ENCODE measurements at regions not wholly inside any gene's neighbourhood (a gene's known extent, or its start where the extent isn't known, plus 50 kb on each side); places are given as distances from the start of the nearest gene placed in this dataset.
"Not testable (repeated sequence)": the region's sequence is repeated elsewhere in the genome, so short reads cannot be mapped to it uniquely, and the experiment has no call there.

GRCh38 chr10:31679936-31680335 is 248.7 kb downstream of the ARHGAP12 start:
- no peak for DNase-seq

- DNase-seq: no peak
These were observed 249.8 kb downstream of the ARHGAP12 start for GRCh38 chr10:31678575-31679516.

GRCh38 chr10:31678139-31678536 is 250.5 kb downstream of the ARHGAP12 start:
- no peak for DNase-seq

- no peak for DNase-seq
These were observed 251.2 kb downstream of the ARHGAP12 start for GRCh38 chr10:31677195-31678138.

- no peak for DNase-seq
These were observed 252.9 kb downstream of the ARHGAP12 start for GRCh38 chr10:31675726-31676125.

- DNase-seq: no peak
These were observed 259.3 kb downstream of the ARHGAP12 start for GRCh38 chr10:31669357-31669756.

GRCh38 chr10:31668326-31668725 is 260.3 kb downstream of the ARHGAP12 start:
- no peak for DNase-seq

GRCh38 chr10:31665764-31666279 is 262.8 kb downstream of the ARHGAP12 start:
- DNase-seq: not testable (repeated sequence)

- no peak for DNase-seq
These were observed 263.8 kb downstream of the ARHGAP12 start for GRCh38 chr10:31664803-31665202.

- not testable (repeated sequence) for DNase-seq
These were observed 264.6 kb downstream of the ARHGAP12 start for GRCh38 chr10:31664071-31664470.

GRCh38 chr10:31660300-31660699 is 268.3 kb downstream of the ARHGAP12 start:
- no peak for DNase-seq

GRCh38 chr10:31659665-31660064 is 269.0 kb downstream of the ARHGAP12 start:
- no peak for DNase-seq

GRCh38 chr10:31657434-31657872 is 271.2 kb downstream of the ARHGAP12 start:
- no peak for DNase-seq

GRCh38 chr10:31656851-31657433 is 271.7 kb downstream of the ARHGAP12 start:
- DNase-seq: no peak

- DNase-seq: no peak
These were observed 276.6 kb downstream of the ARHGAP12 start for GRCh38 chr10:31652038-31652437.

GRCh38 chr10:31650010-31650409 is 278.6 kb downstream of the ARHGAP12 start:
- DNase-seq: no peak

GRCh38 chr10:31648966-31649365 is 279.7 kb downstream of the ARHGAP12 start:
- DNase-seq: no peak

GRCh38 chr10:31647861-31648260 is 280.8 kb downstream of the ARHGAP12 start:
- DNase-seq: no peak

GRCh38 chr10:31646519-31646918 is 282.1 kb downstream of the ARHGAP12 start:
- no peak for DNase-seq

GRCh38 chr10:31645786-31646185 is 282.8 kb downstream of the ARHGAP12 start:
- DNase-seq: no peak

GRCh38 chr10:31644931-31645633 is 283.5 kb downstream of the ARHGAP12 start:
- DNase-seq: no peak

GRCh38 chr10:31642281-31642680 is 286.4 kb downstream of the ARHGAP12 start:
- DNase-seq: no peak

Measured in T-helper 2 cell (primary cell).